ENCODE measurements at regions not wholly inside any gene's neighbourhood (a gene's known extent, or its start where the extent isn't known, plus 50 kb on each side); places are given as distances from the start of the nearest gene placed in this dataset.

DNA sequence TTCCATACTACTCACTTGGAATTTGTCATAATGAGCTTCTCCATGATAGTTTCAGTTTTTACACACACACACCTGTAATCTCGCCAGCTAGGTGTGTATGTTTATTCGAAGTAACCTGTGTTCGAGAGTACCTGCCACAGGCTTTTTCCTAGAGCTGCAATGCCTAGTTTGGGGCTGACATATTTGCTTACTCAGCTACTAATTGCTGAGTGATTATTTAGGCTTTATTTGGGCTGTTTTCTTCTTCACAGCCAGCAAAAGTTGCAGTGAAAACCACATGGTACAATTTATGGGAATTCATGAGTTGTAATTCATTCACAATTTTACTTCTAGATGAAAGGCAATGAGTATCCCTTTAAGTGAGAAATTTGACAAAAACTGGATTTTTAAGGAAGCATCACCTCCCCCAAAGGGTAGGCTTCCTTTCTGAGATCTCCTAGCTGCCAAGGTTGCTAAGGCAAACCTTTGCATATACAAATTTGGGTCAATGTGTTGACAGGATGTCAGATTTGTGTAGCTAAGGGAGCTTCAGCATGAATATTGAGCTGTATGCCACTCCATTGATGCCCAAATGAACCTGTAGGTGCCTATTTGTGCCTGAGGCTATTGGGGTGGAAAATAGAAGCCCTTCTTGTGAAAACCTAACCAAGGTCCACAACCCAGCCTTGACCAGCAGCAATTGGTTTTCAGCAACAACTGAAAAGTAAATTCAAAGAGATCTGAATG is 108.7 kb upstream of the OTX2 start:
- no peak for DNase-seq

DNA sequence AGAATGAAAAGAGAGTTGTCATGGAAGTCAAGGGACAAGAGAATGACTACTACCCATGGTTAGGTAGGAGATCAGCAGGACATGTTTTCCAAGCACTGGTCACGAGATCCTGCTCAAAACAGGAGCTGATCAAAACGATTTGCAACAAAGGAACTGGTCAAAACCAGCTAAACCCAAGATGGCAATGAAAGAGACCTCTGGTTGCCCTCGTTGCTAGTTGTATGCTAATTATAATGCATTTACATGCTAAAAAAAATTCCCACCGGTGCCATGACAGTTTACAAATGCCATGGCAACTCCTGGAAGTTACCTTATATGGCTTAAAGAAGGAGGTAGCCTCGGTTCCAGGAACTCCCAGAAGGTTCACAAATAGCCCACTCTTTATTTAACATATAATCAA is 95.0 kb upstream of the OTX2 start:
- no peak for DNase-seq

DNA sequence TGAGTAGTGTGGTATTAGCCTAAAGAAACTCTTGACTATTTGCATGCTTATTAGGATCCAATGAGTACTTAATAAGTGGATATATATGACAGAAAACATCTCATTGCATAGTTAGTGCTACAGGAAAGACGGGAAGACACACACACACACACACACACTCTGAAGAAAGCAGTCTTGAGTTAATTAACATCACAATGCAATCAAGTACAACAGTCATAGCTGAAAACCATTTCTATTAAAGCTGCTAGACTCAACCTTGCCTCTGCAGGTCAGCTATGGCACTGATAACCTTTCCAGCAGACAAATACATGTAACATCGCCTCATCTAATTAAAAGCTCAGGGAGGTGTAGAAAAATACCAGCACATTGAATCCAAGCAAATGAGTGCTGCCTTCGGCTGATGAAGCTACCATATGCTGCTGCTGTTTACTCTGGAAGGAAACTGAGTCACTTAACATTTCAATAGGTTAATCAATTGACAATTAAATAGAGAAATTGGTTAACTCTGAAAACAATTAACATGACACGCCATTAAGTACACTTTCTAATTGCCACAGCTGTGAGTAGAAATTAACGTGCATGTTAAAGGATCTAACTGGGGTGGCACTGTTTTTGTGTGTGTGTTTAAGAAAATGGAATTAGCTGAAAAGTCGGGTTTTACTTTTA is 93.2 kb upstream of the OTX2 start:
- DNase-seq = no peak

DNA sequence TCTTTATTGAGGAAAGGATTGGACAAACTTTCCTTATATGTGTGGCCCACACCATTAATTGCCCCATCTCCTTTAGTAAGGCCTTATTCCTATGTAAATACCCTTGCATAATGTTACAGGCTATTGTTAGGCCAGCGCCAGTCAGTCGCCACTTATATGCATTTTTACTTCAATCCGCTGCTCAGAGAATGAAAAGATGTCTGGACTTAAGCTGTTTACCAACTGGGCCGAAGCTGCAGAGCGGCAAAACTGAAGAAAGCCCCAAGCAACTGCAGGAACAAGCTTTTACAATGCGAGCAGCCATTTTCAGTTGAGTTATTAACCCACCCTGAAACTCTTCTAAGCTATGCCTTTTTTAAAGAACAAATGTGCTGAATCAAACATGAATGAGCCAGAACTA is 92.1 kb upstream of the OTX2 start:
- no peak for DNase-seq

DNA sequence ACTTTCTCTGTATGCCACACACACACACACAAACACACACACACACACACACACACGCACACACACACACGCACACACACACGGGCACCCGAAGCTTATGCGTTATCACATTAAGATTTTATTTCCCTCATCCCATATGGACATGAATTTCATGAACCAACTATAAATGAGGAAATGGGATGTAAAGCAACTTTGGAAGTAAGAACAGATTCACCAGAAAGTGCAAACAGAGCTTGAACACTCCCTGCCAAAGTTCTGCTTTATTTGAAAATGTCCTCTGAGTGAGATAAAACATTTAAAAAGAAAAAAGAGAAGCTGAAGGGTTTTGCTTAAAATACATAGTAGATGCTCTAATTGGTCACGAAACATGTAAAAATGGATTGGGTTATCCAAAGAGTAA is 90.4 kb upstream of the OTX2 start:
- DNase-seq = no peak

DNA sequence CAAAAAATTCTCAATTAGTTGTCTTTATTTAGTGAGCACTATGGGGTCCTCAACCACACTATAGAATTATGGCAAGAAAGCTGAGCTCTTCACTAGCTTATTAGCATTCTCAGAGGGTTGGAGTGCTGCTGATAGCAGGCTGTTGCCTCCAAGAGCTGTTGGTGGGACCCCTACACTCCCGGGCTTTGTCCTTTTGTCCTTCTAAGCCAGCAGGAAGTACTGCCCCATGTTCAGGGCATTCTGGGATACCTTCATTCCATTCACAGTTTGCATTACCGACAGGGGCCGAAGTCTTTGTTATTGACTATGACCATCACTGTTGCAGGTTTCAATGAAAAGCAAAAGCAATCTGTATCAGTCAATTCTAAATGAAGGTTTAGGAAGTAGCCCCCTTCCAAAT is 89.5 kb upstream of the OTX2 start:
- no peak for DNase-seq

DNA sequence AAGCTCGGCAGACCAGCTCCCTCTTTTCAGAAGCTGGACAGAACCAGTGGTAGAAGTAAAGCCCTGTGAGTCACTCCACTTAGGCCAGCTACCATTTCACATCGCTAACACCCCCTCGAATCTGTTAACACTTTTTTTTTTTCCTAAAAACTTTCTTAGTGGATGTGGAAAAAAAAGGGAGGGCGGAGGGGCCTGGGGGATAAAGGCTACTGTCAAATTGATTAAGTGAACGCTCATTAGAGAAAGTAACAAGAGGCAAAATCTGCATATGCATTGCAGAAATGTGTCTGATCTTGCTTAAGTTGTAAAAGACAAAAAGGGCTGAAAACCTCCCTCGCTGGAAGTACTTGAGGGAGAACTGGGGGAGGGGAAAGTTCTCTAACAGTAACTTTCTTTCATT is 86.6 kb upstream of the OTX2 start:
- DNase-seq = no peak

DNA sequence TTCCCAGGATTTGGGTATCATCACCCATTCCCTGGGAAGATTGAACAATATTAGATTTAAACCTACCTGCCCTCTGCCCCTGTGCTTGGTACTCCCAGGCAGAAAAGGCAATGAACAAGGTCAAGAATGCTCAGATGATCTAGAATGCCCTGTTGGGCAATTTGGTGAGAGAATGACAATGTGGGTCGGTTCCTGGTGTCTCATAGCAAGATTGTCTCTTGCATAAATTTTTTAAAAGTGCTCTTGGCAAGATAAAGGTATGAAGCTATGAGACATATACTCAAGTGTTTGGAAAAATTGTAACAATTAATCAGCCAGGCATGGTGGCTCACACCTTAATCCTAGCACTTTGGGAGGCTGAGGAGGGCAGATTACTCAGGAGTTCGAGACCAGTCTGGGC is 86.0 kb upstream of the OTX2 start:
- DNase-seq = no peak

DNA sequence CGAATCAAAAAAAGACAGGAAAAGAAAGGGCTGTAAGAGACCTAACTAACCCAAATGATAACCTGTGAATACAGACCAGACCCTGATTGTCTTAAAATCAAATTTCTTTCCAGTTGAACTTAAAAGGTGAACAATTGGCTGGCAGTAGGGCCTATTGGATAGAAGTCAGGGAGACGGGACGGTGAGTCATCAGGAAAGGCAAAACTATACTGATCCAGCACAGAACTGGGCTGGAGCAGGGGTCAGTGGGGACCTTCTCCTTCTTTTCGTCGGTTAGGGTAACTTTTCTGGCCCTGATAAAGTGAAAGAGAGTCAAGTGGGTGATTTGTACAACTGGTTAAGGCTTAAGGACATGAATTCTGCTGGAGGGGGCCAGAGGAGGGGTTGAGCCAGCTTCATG is 84.9 kb upstream of the OTX2 start:
- no peak for DNase-seq

DNA sequence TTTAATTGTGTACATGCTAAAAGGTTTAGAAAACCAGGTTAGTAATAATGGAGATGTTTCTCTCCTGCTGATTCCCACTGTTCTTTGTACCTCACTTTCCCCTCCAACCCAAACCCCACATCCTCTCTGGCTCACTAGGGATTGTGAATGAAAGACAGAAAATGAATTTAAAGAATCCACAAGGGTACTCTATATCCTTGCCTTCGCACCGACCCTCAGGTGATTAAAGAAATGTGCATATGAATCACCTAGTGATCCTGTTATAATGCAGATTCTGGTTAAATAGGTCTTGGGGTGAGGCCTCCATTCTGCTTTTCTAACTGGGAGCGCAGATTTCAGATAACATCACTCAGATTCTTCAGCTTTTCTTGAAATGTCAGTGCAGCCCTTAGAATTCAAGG is 84.3 kb upstream of the OTX2 start:
- DNase-seq = no peak

DNA sequence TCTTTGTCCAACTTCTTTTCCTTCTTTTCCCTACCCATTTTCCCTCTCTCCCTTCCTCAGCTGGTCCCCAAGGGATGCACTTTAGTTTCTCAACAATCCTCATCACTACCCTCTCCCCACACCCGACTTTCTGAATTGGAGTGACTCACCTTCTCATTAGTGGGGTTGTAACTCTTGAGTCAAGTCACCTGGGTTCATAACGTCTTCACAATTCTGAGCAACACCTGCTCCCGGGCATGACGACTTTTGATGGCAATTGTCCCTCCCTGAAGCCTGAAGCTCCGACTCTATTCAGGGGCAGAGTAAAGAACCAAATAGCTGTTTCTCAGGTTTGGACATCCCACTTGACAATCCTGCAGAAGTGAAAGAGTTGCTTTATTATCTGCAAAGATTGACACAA is 82.7 kb upstream of the OTX2 start:
- DNase-seq = no peak

DNA sequence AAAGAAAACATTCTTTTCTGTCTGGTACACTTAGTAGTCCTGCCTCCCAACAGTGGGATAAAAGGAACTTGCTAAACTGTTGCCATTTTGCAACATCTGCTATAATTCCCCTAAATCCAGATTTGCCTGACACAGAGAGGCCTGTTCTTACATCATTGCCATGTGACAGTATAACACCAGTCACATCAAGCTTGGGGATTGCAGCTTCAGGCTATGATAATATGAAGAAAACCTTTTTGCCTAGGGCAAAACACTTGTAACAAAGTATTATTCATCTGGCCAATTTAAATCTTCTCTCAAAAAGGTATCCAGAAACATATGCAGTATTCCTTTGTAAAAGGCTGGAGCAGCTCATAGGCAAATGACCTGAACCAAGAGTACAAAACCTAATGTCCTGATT is 80.9 kb upstream of the OTX2 start:
- no peak for DNase-seq

DNA sequence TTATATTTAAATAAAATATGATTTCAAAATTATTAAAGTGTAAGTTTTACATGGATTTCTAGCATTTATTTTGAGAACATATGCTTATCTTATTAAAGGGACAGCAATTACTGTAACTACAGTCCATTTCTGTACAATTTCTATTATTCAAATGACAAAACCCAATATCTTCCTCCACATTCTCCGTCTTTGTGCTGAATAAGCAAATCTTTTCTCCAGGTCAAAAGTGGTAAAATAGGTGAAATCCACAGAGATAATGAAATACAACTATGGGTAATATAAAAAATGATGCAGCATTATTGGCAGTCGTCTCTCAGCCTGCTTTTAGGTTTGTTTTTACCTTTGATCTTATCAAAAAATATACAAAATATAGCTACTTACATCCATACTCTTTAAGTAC is 79.4 kb upstream of the OTX2 start:
- DNase-seq = no peak

DNA sequence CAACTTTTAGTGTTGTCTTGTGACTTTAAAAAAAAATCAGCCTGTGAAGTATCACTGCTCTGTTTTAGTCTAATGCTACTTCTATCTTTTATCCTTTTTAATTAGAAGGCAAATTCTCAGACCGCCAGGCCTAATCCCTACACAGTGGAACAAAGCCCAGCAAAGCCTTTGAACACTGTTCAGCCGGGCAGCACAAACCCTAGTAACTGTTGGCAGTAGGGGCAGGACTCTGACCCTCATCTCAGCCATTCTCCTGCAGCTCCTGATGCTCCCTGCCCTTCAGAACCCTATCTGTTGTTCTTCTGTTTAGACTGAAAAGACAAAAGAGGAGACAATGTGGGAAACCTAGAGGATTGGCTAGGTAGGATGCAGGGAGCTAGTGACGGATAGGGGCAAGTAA is 78.0 kb upstream of the OTX2 start:
- no peak for DNase-seq

DNA sequence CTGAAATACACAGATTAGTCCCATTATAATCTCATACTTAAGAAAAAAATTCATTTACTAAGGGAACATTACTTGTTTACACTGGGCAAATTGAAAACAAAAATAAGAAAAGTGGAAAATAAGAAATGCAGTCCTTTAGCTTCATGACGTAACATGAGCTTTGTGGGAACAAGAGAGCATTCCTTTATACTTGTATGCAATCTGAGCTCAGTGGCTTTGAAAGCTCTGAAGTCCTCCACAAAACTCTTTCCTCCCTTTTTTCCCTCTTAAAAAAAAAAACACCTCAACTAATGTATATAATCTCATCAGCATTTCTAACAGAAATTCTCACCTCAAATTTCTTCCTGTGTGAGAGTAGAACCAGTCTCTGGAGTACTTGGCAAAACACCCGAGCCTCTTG is 76.9 kb upstream of the OTX2 start:
- DNase-seq = no peak

DNA sequence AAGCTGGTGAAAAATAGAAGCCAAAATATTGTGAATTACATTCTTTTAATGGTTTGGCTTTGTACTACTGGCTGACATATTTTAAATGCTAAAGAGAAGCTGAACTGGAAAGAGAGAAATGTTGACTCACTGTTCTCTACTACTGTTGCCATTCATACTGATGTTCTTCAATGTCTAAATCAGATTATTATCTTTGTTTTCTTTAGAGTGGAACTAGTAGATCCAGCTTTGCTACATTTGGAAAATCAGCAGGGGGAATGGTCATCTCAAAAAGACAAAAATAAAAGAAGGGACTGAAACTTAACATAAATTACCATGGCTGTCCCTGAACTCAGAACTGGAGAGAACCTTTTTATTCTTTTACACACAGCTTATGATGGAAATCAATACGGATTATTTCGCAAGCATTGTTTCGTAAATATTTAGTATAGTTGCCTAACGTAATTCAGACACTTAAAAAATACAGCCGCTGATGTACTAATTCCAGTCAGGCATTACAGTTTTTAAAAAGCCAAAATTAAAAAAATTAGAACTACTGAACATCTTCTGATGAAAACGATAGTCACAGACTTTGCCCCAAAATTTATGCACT is 76.3 kb upstream of the OTX2 start:
- DNase-seq = no peak

DNA sequence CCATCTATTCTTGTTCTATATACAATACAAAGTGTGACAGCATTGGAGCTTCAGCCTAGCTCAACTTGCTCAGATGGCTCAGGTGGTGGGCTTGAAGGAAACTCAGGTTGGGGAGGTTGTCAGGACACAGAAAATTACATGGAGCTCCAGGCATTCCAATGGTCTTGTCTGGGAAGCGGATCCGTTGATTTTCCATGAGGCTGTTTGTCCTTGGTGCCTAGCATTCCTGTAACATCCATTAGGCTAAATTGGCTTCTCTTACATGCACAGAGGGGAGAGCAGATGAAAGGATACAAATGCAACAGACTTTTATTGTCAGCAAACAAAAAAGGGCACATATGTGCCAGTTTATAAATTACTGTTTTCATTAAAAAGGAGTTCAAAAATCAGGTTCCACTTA is 75.5 kb upstream of the OTX2 start:
- no peak for DNase-seq

DNA sequence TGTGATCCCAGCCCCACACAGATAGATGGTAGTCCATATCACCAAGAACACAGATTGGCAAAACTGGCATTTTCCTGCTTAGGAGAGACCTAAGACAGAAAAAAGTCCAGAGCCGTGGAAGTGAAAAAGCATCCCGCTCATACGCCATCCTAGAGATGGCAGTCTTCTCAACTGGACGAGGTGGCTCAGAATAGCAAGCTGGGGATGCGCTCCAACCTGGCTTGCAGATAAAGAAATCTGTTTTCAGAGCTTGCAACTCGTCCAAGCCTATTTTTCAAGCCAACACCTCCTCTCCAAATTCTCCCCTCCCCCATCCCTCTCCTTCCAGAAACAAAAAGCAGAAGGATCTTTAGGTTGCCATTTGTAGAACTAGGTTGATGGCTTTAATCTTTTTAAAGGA is 74.3 kb upstream of the OTX2 start:
- DNase-seq = no peak

DNA sequence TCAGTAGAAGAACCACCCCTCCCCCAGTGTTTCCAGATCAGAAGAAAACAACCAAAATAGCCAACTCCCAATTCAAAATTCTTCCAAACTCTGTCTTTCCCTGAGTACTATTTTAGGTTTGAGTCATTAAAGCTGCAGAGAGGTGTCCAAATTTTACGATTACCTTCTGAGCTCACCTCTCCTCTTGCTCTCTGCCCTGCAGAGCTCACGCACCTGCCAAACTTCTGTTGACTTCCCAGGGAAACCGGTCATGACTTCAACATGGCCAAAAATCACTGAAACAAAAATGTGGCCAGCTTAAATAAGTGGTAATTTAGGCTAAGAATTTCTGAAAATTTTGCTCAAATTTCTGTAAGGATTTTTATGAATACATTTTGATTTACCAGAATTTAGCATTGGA is 70.9 kb upstream of the OTX2 start:
- DNase-seq = no peak

DNA sequence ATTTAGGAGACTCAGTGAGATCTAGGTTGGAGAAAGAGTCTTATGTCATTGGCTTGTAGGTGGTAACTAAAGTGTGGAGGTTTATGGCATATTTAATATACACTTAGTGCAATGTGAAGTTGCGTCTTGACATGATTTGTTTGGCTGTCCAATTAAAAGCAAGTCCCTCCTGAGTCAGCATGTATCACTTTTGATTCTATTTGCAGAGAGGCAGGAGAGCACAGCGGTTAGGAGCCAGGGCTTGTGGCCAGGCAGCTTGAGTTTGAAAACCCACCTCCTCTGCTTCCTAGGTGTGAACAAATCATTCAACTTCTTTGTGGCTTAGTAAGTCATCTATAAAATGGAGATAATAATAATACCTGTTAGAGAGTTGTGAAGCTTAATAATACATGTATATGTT is 68.5 kb upstream of the OTX2 start:
- no peak for DNase-seq

DNA sequence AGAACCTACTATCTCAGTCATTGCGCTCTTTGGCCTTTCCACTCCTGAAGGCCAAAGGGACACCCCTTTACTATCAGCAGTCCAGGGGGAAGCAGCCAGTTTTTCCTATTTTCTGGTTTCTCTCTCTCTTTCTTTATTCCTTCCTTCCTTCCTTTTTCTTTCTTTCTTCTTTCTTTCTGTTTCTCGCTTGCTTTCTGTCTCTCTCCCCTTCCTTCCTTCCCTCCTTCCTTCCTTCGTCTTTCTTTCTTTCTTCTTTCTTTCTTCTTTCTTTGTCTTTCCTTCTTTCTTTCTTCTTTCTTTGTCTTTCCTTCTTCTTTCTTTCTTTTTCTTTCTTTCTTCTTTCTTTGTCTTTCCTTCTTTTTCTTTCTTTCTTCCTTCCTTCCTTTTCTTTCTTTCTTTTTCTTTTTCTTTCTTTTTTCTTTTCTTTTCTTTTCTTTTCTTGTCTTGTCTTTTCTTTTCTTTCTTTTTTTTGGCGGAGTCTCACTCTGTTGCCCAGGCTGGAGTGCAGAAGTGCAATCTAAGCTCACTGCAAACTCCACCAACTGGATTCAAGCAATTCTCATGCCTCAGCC is 64.9 kb upstream of the OTX2 start:
- DNase-seq = no peak

DNA sequence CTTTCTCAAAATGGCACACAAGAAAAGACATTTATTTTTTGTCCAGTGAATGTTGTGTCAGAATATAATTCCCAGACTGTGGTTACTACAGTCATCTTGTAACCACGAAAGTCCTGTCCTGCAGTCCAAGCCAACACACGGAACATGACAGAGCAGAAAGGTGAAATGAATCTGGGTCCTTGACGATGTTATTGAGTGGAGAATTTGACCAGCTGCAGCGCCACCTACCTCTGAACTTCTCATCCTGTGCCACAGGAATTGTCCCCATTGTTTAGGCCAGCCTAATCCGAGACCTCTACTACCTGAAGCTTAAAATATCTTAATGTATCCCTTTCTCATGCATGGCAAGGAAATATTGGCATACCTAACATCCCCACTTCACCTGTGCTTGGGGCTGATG is 64.1 kb upstream of the OTX2 start:
- no peak for DNase-seq

DNA sequence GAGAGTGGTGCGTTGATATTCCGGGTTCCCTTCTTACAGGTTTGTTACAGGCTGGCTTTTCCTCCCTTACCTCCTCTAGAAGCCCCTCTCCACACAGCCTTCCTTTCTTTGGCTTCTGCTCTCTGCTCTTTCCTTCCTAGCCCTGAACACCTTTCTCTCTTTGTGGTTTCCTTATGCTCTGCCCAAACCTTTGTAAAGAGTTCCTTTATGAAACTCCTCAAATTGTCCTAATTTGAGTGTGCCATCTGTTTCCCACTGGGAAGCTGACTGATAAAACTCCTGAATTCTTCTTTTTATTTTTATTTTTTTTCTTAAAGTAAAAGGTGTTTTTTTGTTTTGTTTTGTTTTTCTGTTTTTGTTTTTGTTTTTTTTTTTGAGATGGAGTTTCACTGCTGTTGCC is 60.1 kb upstream of the OTX2 start:
- no peak for DNase-seq

Data from muscle of arm (tissue), 1 donor.